ENCODE measurements at regions not wholly inside any gene's neighbourhood (a gene's known extent, or its start where the extent isn't known, plus 50 kb on each side); places are given as distances from the start of the nearest gene placed in this dataset.

GRCh38 chr14:94904636-94905035 lies 134.7 kb upstream of the GSC start:
- H3K4me3 ChIP-seq (ENCODE audit: low read depth in 2 of 2, low read length in 2 of 2): no peak overlapping the region
- BruUV-seq (replicated peaks): no TSS peak
- CTCF ChIA-PET: no interaction called here

GRCh38 chr14:94903883-94904282 lies 134.0 kb upstream of the GSC start:
- H3K27me3 ChIP-seq (ENCODE audit: control insufficient read depth, insufficient read depth, low read length): no peaks in the 10 kb centered on the region; the same call in 1 of the 2 replicates
- H3K27ac ChIP-seq (ENCODE audit: low read length): no peak overlapping the region
- BruUV-seq (replicated peaks): no TSS peak
- H3K4me1 ChIP-seq (ENCODE audit: control insufficient read depth, insufficient read depth, low read length): no peaks in the 10 kb centered on the region
- intact Hi-C loops (cut with micrococcal nuclease; ENCODE audit: unreplicated experiment) (no loop called here), in situ Hi-C loops (cut with HindIII; ENCODE audit: low pct_unique_long_range_greater_than_20kb, low sequenced_read_pairs) (no loop called here)
- no peak for DNase-seq (ENCODE audit: low read depth, low spot score)
- POLR2A ChIA-PET: no interaction called here
- H3K9me3 ChIP-seq (ENCODE audit: control insufficient read depth, insufficient read depth, low read depth, low read length): no peaks in the 10 kb centered on the region
- TF ChIP-seq TCF7L2 (IDR thresholded peaks at IDR 0.05; ENCODE audit: low read depth, low read length) (no peak), SIN3A (IDR thresholded peaks at IDR 0.05; ENCODE audit: borderline replicate concordance, insufficient read depth, low read depth, low read length) (no peak)
- TF ChIP-seq, protein P1, sequence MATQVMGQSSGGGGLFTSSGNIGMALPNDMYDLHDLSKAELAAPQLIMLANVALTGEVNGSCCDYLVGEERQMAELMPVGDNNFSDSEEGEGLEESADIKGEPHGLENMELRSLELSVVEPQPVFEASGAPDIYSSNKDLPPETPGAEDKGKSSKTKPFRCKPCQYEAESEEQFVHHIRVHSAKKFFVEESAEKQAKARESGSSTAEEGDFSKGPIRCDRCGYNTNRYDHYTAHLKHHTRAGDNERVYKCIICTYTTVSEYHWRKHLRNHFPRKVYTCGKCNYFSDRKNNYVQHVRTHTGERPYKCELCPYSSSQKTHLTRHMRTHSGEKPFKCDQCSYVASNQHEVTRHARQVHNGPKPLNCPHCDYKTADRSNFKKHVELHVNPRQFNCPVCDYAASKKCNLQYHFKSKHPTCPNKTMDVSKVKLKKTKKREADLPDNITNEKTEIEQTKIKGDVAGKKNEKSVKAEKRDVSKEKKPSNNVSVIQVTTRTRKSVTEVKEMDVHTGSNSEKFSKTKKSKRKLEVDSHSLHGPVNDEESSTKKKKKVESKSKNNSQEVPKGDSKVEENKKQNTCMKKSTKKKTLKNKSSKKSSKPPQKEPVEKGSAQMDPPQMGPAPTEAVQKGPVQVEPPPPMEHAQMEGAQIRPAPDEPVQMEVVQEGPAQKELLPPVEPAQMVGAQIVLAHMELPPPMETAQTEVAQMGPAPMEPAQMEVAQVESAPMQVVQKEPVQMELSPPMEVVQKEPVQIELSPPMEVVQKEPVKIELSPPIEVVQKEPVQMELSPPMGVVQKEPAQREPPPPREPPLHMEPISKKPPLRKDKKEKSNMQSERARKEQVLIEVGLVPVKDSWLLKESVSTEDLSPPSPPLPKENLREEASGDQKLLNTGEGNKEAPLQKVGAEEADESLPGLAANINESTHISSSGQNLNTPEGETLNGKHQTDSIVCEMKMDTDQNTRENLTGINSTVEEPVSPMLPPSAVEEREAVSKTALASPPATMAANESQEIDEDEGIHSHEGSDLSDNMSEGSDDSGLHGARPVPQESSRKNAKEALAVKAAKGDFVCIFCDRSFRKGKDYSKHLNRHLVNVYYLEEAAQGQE (IDR thresholded peaks at IDR 0.05; ENCODE audit: insufficient read depth in 1 of 2, low read depth in 2 of 2, low read length in 1 of 2): no peak
- TF ChIP-seq, protein P2, sequence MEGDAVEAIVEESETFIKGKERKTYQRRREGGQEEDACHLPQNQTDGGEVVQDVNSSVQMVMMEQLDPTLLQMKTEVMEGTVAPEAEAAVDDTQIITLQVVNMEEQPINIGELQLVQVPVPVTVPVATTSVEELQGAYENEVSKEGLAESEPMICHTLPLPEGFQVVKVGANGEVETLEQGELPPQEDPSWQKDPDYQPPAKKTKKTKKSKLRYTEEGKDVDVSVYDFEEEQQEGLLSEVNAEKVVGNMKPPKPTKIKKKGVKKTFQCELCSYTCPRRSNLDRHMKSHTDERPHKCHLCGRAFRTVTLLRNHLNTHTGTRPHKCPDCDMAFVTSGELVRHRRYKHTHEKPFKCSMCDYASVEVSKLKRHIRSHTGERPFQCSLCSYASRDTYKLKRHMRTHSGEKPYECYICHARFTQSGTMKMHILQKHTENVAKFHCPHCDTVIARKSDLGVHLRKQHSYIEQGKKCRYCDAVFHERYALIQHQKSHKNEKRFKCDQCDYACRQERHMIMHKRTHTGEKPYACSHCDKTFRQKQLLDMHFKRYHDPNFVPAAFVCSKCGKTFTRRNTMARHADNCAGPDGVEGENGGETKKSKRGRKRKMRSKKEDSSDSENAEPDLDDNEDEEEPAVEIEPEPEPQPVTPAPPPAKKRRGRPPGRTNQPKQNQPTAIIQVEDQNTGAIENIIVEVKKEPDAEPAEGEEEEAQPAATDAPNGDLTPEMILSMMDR (IDR thresholded peaks at IDR 0.05): no peak
- CTCF ChIA-PET: no interaction called here
- no peak for ATAC-seq
- H3K4me3 ChIP-seq (ENCODE audit: low read depth in 2 of 2, low read length in 2 of 2): no peak overlapping the region
- no peaks in the 10 kb centered on the region for H3K36me3 ChIP-seq (ENCODE audit: control insufficient read depth, insufficient read depth, low read length)

More at GRCh38 chr14:94904636-94905035, 134.7 kb upstream of the GSC start:
- POLR2A ChIA-PET: no interaction called here
- DNase-seq (ENCODE audit: low read depth, low spot score) (no peak), ATAC-seq (no peak)
- TF ChIP-seq, protein P2 (IDR thresholded peaks at IDR 0.05): no peak
- TF ChIP-seq, protein P1 (IDR thresholded peaks at IDR 0.05; ENCODE audit: insufficient read depth in 1 of 2, low read depth in 2 of 2, low read length in 1 of 2): no peak
- TF ChIP-seq POLR2AphosphoS5 (IDR thresholded peaks at IDR 0.05; ENCODE audit: low read depth, low read length): no peak
- no peak for TF ChIP-seq SIN3A (IDR thresholded peaks at IDR 0.05; ENCODE audit: borderline replicate concordance, insufficient read depth, low read depth, low read length)
- TF ChIP-seq TCF7L2 (IDR thresholded peaks at IDR 0.05; ENCODE audit: low read depth, low read length): no peak
- Histone ChIP-seq H3K4me1 (ENCODE audit: control insufficient read depth, insufficient read depth, low read length) (no peaks in the 10 kb centered on the region), H3K36me3 (ENCODE audit: control insufficient read depth, insufficient read depth, low read length) (no peaks in the 10 kb centered on the region), H3K9me3 (ENCODE audit: control insufficient read depth, insufficient read depth, low read depth, low read length) (no peaks in the 10 kb centered on the region), H3K27me3 (ENCODE audit: control insufficient read depth, insufficient read depth, low read length) (peaks cover 3% of the 10 kb centered on the region; the same call in 1 of the 2 replicates), H3K27ac (ENCODE audit: low read length) (no peak overlapping the region)
- intact Hi-C loops (cut with micrococcal nuclease; ENCODE audit: unreplicated experiment) (no loop called here), in situ Hi-C loops (cut with HindIII; ENCODE audit: low pct_unique_long_range_greater_than_20kb, low sequenced_read_pairs) (no loop called here)
